HG03575 (cell line): ENCODE measurements at regions not wholly inside any gene's neighbourhood (a gene's known extent, or its start where the extent isn't known, plus 50 kb on each side); places are given as distances from the start of the nearest gene placed in this dataset.

Experiments
- ATAC-seq: cut with Tn5 transposase; IDR thresholded peaks from one replicate; pipeline ENCODE4 v1.9.1; 2021; ENCODE audit not compliant: unreplicated experiment, insufficient number of reproducible peaks, low FRiP score; ENCODE audit errors: extremely low read depth

DNA sequence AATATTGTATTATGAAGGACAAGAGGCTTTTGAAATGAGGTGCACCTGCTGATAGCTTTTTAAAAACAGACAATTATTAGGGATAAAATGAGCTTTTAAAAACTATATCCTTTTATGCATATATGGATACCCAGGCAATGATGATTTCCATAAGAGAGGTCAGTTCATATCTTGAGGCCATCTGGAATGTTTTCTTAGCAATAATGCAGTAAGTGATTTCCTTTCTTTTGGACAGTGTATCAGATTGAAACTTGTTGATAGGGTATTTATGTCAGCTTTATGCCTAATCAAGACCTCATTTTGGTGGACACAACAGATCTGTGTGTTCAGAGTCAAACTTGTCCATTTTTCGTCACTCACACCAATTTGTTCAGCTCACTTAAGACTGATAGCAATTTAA, 413.5 kb upstream of the WWC1 start:
- no peak for ATAC-seq

- no peak for ATAC-seq
Measured at GRCh38 chr5:167880420-167880819, 411.0 kb upstream of the WWC1 start.

- no peak for ATAC-seq
Measured at GRCh38 chr5:167881041-167881440, 410.4 kb upstream of the WWC1 start.

GRCh38 chr5:167886196-167886595, 405.2 kb upstream of the WWC1 start:
- no peak for ATAC-seq

DNA sequence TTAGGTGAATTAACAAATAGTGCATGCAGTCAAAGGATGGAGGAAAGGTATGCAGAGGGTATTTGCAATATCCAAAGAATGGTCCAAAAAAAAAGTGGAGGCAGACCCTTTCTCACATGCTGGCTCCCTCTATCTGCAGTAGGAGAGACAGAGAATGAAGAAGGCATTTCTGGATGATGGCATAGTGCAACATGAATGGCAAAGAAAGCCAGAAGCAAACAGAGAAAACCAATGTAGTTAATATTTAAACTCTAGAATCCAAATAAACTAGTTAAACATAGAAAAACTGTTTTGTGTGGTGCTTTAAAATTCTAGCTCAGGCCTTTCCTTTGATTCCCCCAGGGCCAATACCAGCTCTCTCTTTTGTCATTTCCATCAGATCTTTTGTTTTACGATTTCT, 403.1 kb upstream of the WWC1 start:
- ATAC-seq, result no peak

DNA sequence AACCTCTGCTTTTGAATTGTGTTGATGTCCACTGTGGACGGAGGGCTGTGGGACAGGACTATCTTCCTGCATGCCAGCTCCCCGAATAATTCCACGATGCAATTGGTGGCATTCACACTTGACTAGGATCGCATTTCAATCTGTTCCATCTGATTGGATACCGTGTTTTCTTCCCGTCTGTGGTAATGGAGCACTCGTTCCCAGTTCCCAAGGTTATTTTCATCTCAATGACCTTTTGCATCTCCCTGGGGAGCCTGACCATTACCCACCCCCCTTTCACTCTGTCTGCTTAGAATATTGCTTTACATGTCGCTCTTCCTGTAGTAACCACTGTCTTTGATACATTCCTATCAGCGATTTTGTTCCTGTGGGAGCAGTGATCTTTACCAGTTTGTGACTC, 402.2 kb upstream of the WWC1 start:
- ATAC-seq, result no peak

GRCh38 chr5:167892352-167893115, 398.9 kb upstream of the WWC1 start:
- no peak for ATAC-seq

DNA sequence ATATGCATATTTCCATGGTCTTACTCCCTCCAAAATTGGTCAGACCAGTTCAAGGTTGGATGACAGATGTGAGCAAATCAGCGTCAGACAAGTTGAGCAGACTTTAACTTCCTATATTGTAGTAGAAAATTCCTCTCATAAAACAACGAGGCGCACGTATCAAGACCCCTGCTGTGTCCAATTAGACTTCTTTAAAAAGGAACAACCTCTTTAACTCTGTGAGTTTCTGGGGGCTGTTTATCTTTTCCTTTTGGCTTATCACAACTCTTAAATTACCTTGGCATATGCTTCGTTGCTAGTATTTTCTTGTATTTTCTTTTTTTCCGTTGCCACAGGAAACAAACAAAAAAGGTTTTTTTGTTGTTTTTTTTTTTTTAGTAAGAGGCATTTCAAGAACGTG, 398.2 kb upstream of the WWC1 start:
- no peak for ATAC-seq

DNA sequence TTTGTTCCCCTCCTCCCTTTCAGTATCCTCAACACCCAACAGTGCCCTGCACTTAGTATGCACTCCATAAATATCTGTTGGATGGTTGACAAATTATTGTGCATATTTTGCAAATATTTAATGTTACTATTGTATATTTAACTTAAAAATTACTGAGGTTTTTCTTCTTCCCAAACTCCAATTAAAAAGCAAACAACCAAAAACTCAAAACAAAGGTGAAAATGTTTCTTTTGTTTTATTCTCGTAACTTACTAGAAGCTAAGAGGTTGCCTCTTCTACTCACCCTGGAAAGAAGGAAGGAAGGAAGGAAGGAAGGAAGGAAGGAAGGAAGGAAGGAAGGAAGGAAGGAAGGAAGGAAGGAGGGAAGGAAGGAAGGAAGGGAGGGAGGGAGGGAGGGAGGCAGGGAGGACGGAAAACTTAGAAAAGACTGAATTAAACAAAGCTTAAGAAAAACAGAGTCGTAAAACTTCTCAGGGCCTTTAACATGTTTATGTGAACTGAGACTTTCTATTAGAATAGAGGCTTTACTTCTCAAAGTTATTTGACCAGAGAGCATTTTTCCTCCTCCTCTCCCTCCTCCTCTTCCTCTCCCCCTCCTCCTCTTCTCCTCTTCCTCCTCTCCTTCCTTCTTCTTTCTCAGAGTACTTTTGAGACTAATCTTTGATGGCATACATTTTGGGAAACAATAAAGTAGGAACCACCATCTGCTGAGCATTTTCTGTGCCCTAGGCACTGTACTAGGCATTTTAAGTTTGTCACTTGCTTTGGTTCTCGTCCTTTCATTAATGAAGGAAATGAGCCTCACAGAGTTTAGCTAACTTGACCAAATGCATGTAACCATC, 396.6 kb upstream of the WWC1 start:
- no peak for ATAC-seq

- ATAC-seq, result no peak
Measured at GRCh38 chr5:167895899-167896659, 395.4 kb upstream of the WWC1 start.

DNA sequence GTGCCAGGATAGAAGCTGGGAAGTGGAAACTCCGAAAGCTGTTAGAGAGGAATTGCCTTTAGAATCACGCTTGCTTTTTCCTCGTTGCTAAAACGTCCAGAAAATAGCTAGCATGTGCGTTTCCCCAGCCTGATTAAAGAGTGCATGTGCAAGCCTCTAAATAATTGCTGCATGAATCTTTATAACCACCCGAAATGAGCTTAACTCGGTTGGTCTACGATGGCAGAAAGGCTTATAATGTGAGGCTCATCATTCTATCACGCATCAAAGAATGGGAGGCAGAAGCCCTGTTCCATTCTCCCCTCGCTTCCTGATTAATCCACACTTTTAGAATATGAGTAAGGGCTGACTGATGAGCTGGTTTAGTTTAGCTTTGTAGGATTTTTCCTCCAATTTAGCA, 394.6 kb upstream of the WWC1 start:
- no peak for ATAC-seq

DNA sequence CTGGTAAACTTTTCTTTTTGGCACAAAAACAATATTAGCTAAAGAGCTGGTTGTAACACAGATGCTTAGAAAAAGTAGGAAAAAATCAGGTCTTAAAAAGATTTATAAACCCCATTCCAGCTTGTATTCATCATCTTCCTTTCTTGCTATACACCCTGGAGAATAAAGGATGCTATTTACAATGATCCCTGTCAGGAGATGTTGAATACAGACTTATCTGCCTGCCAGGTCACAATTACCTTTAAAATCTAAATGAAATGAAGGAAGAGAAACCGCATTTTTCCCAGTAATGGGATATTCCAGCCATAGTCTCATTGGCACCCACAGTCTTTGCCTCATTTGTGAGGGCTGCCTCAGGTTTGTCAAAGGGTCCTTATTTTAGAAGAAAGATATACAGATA, 394.1 kb upstream of the WWC1 start:
- ATAC-seq, result no peak

DNA sequence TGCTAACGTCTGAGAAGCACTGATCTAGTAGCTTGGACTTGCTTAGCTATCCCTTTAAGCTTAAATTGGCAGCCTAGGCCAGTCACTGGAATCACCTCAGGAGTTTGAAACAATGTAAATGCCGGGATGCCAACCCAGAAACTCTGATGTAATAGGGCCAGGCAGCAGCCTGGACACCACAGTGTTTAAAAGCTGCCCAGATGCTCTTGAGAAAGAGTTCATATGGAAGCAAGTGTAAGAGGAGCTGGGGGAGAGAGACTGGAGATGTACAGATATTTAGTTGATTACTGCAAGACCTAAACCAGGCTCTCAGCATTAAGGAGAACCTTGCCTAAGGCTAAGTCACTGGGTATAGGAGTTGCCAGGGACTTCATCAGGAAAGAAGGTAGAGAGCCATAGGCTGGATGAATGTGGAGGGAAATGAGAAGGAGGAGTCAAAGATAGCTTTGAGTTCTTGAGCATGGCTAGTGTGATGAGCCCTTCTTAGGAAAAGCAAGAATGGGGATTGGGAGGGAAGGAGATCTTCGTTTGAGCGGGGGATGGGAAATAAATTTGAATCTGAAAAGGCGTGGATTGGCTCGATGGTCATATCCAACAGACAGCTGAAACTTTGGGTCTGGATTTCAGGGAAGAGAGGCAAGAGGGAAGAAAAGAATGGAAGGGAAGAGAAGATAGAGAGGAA, 392.9 kb upstream of the WWC1 start:
- ATAC-seq, result no peak

DNA sequence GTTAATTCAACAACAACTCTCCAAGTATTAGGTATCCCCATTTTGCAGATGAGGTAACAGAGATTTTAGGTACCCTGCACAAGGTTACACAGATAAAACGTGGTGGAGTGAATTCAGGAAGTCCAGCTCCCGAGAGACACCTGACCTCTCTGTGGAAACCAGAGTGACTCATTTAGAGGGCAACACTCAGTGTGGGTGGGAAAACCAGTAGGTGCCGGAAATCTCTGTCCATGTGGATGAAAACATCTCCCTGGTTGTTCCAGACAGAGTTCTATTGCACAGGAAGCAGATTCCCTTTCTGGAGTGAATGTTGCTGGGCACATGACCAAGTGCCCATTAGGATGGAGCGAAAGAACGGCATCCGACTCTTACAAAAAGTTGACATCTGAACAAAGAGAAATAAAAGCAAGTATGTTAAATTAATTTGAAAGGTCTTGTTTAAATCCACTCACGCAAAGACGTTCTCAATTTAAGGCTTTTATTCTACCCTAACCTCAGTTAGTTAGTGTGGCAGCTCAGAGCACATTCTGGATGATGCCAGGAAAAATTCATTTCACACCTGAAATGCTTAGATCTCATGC, 391.9 kb upstream of the WWC1 start:
- no peak for ATAC-seq

GRCh38 chr5:167900340-167900935, 391.0 kb upstream of the WWC1 start:
- ATAC-seq, result no peak

DNA sequence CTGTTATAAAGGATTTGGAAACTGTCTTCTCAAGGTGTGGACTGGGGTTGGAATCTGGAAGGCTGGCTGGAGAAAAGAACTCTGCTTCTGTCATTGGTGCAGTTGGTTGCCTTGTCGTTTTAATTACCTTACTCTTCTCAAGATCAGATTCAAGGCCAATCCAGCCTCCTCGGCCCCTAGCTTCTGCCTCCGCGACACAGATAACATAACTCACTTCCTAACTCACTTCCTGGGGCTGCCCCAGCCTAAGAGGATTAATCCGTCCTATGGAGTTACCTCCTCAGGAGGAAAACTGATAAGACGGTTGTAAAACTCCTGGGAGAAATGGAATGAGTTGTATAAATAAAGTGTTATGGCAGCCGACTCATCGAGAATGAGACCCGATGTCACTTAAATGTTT, 389.1 kb upstream of the WWC1 start:
- ATAC-seq, result no peak

DNA sequence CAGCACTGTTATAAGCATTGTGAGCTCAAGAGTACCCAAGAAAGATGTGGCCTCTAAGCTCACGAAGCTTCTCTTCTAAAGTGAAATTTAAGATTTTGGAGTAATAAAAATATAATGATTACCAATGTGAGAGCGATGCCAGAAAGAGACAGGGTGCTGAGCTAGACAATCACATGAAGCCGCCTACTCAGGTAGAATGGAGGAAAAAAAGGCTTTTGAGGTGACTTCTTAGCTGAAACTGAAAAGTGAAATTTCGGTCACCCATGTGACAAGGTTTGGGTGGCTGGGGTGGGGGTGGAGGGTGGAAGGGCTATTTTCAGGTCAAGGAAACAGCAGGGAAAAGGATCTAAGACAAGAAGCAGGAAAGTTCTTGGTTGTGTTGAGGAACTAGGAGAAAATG, 388.2 kb upstream of the WWC1 start:
- ATAC-seq, result no peak

DNA sequence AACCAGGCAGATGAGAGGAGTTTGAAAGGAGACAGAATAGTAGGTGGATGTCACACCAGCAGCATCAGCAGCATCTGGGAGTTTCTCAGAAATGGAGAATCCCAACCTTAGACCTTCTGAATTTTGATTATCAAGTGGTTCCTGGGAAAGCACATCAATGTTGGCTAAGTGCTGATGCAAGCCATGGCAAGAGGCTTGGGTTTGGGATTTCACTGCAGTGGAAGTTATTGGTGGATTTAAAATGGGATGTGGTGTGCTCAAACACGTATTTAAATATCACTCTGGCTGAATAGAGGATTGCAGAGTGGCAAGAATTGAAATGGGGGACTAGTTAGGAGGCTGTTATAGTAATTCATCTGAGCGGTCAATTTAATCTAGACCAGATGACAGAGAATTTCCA, 387.8 kb upstream of the WWC1 start:
- ATAC-seq, result no peak
